PC-3 (cell line): ENCODE measurements at regions not wholly inside any gene's neighbourhood (a gene's known extent, or its start where the extent isn't known, plus 50 kb on each side); places are given as distances from the start of the nearest gene placed in this dataset.

ENCODE experiments used
- EZH2 ChIP-seq: fragments of 300-600 bp; sonication (generic); IDR thresholded peaks from one replicate; pipeline ENCODE4 v1.6.1; 2017; ENCODE audit warnings: antibody characterized with exemption, mild to moderate bottlenecking, low read length; ENCODE audit not compliant: unreplicated experiment
- EZH2phosphoT487 ChIP-seq: fragments of 300-600 bp; sonication (generic); IDR thresholded peaks from 2 replicates; pipeline ENCODE4 v1.6.1; 2018; ENCODE audit warnings: mild to moderate bottlenecking, antibody characterized with exemption, low read length, borderline replicate concordance
- TF ChIP-seq, protein P1 (sequence below): fragments of 300-600 bp; sonication (generic); conservative IDR thresholded peaks from 2 replicates; pipeline ENCODE4 v1.5.1; 2017; ENCODE audit warnings: antibody characterized with exemption, low read depth, mild to moderate bottlenecking, low read length

DNA sequence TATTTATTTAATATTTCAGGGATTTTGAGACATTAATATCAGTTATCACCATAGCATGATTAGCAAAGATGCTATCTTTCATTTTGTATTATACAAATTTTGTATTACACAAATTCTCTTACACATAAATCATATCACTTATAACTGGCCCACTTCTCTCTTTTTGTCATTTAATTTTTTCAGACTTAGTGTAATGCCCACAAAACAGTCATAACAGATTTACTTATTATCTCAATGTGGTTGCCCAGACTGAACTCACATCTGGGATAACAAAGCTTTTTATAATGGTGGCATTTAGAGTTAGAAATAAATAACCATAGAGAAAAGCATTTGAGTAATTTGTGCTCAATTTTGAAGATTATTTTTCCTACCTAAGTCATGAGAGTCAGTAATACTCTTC lies 148.3 kb downstream of the TFAP2B start:
- TF ChIP-seq, protein P1, sequence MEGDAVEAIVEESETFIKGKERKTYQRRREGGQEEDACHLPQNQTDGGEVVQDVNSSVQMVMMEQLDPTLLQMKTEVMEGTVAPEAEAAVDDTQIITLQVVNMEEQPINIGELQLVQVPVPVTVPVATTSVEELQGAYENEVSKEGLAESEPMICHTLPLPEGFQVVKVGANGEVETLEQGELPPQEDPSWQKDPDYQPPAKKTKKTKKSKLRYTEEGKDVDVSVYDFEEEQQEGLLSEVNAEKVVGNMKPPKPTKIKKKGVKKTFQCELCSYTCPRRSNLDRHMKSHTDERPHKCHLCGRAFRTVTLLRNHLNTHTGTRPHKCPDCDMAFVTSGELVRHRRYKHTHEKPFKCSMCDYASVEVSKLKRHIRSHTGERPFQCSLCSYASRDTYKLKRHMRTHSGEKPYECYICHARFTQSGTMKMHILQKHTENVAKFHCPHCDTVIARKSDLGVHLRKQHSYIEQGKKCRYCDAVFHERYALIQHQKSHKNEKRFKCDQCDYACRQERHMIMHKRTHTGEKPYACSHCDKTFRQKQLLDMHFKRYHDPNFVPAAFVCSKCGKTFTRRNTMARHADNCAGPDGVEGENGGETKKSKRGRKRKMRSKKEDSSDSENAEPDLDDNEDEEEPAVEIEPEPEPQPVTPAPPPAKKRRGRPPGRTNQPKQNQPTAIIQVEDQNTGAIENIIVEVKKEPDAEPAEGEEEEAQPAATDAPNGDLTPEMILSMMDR = no peak
- TF ChIP-seq EZH2 = no peak
- no peak for TF ChIP-seq EZH2phosphoT487
